ENCODE measurements at regions not wholly inside any gene's neighbourhood (a gene's known extent, or its start where the extent isn't known, plus 50 kb on each side); places are given as distances from the start of the nearest gene placed in this dataset.

DNA sequence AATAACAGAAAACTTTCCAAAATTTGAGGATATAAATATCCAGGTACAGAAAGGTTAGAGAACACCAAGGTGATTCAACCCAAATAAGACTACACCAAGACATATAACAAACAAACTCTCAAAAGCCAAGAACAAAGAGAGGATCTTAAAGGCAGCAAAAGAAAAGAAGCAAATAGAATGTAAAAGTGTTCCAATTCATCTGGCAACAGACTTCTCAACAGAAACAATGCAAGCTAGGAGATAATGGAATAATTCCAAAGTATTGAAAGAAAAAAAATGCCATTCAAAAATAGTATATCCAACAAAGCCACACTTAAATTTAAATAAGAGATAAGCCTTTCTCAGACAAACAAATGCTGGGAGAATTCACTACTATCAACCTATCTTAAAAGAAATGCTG lies 153.0 kb upstream of the FAT3 start:
- H3K27ac Mint-ChIP-seq = no peak overlapping the region
- H3K9me3 ChIP-seq (ENCODE audit: control extremely low read depth in 1 of 3, control insufficient read depth in 2 of 3, insufficient read depth in 1 of 3, low read length in 2 of 3) = no peaks in the 10 kb centered on the region
- H3K9ac ChIP-seq (ENCODE audit: low read length) = no peak overlapping the region
- H4K20me1 ChIP-seq (ENCODE audit: control insufficient read depth, insufficient read depth, low read length, poor library complexity, severe bottlenecking) = no peaks in the 10 kb centered on the region
- no peaks in the 10 kb centered on the region for H3K27me3 Mint-ChIP-seq
- H3K4me3 ChIP-seq (ENCODE audit: control extremely low read depth in 1 of 5, extremely low read depth in 1 of 5, insufficient read depth in 1 of 5, low read depth in 2 of 5, low read length in 4 of 5) = no peak overlapping the region
- TF ChIP-seq EZH2 (IDR thresholded peaks at IDR 0.05; ENCODE audit: borderline replicate concordance, insufficient read depth, low read depth, low read length, poor library complexity, severe bottlenecking) = no peak
- TF ChIP-seq, protein P1, sequence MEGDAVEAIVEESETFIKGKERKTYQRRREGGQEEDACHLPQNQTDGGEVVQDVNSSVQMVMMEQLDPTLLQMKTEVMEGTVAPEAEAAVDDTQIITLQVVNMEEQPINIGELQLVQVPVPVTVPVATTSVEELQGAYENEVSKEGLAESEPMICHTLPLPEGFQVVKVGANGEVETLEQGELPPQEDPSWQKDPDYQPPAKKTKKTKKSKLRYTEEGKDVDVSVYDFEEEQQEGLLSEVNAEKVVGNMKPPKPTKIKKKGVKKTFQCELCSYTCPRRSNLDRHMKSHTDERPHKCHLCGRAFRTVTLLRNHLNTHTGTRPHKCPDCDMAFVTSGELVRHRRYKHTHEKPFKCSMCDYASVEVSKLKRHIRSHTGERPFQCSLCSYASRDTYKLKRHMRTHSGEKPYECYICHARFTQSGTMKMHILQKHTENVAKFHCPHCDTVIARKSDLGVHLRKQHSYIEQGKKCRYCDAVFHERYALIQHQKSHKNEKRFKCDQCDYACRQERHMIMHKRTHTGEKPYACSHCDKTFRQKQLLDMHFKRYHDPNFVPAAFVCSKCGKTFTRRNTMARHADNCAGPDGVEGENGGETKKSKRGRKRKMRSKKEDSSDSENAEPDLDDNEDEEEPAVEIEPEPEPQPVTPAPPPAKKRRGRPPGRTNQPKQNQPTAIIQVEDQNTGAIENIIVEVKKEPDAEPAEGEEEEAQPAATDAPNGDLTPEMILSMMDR (IDR thresholded peaks at IDR 0.05) = no peak
- no peaks in the 10 kb centered on the region for H3K36me3 ChIP-seq (replicated peaks in 1 of 2; ENCODE audit: control extremely low read depth in 1 of 2, control insufficient read depth in 1 of 2, extremely low read depth in 1 of 2, insufficient read depth in 2 of 2, low read length in 1 of 2)
- H3K4me3 Mint-ChIP-seq = no peak overlapping the region
- H3K4me1 Mint-ChIP-seq = no peaks in the 10 kb centered on the region
- ATAC-seq (ENCODE audit: low read depth) = no peak
- no peak for DNase-seq
- H3K27ac ChIP-seq (ENCODE audit: low read length in 2 of 2) = no peak overlapping the region
- H2AFZ ChIP-seq (ENCODE audit: insufficient read depth, low read depth, low read length, poor library complexity, severe bottlenecking) = no peak overlapping the region
- no peak overlapping the region for H3K4me2 ChIP-seq (replicated peaks; ENCODE audit: low read depth, low read length, poor library complexity, severe bottlenecking)
- H3K27me3 ChIP-seq (replicated peaks in 1 of 4; ENCODE audit: control extremely low read depth in 1 of 4, control insufficient read depth in 3 of 4, insufficient read depth in 4 of 4, low read length in 3 of 4) = no peaks in the 10 kb centered on the region
- peaks cover 2% of the 10 kb centered on the region for H3K9me3 Mint-ChIP-seq (ENCODE audit: insufficient read depth)
- ChIA-PET CTCF (no interaction called here), POLR2A (no interaction called here)
- intact Hi-C loops (cut with micrococcal nuclease) = loop anchor here (10.0 kb wide), 1 partner anchor 1387 kb away; no protein-coding TSS in a partner anchor
- no peaks in the 10 kb centered on the region for H3K4me1 ChIP-seq (ENCODE audit: control insufficient read depth in 2 of 2, insufficient read depth in 2 of 2, low read length in 2 of 2)
- no peaks in the 10 kb centered on the region for H3K79me2 ChIP-seq (ENCODE audit: control insufficient read depth, insufficient read depth, low read length)

DNA sequence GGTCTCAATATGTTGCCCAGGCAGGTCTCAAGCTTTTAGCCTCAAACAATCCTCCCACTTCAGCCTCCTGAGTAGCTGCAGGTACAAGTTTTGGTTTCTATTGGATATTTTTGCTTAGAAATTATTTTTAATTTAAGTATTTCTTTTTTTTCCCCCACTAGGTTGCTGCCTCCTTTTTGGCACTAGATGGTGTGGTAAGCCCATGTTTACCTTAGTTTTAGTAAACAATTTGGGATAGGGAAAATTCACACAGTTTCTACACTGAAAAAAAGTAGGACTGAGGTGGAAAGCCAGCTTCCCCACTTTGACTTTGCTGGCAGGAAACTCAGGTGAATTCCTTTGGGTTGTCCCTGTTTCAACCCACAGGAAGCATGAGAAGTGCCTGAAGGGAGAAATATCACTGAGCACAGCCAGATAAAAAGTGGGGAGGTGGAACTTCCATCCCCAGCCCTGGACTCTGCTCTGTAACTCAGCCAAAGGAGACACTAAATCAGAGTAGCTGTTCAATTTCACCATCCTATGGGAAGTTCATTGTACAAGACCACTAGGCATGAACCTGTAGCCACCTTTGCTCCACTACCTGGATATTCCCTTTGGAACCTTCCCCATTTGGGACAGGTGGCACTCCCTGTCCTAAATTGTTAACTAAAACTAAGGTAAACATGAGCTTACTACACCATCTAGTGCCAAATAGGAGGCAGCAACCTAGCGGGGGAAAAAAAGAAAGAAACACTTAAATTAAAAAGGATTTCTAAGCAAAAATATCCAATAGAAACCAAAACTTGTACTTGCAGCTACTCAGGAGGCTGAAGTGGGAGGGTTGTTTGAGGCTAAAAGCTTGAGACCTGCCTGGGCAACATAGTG lies 154.4 kb upstream of the FAT3 start:
- ATAC-seq (ENCODE audit: low read depth) = no peak
- H3K9me3 Mint-ChIP-seq (ENCODE audit: insufficient read depth) = peaks cover 2% of the 10 kb centered on the region

More for the DNA sequence above, 154.4 kb upstream of the FAT3 start:
- intact Hi-C loops (cut with micrococcal nuclease) = loop anchor here (10.0 kb wide), 1 partner anchor 1385 kb away; no protein-coding TSS in a partner anchor
- Mint-ChIP-seq H3K4me1 (no peaks in the 10 kb centered on the region), H3K4me3 (no peak overlapping the region), H3K27ac (no peak overlapping the region), H3K27me3 (no peaks in the 10 kb centered on the region)
- CTCF ChIA-PET = no interaction called here
- no peaks in the 10 kb centered on the region for H3K9me3 ChIP-seq (ENCODE audit: control extremely low read depth in 1 of 3, control insufficient read depth in 2 of 3, insufficient read depth in 1 of 3, low read length in 2 of 3)
- no peak for DNase-seq
- no peaks in the 10 kb centered on the region for H3K27me3 ChIP-seq (replicated peaks in 1 of 4; ENCODE audit: control extremely low read depth in 1 of 4, control insufficient read depth in 3 of 4, insufficient read depth in 4 of 4, low read length in 3 of 4)
- TF ChIP-seq EZH2 (IDR thresholded peaks at IDR 0.05; ENCODE audit: borderline replicate concordance, insufficient read depth, low read depth, low read length, poor library complexity, severe bottlenecking) = no peak
- H2AFZ ChIP-seq (ENCODE audit: insufficient read depth, low read depth, low read length, poor library complexity, severe bottlenecking) = no peak overlapping the region
- no peaks in the 10 kb centered on the region for H3K79me2 ChIP-seq (ENCODE audit: control insufficient read depth, insufficient read depth, low read length)
- H3K9ac ChIP-seq (ENCODE audit: low read length) = no peak overlapping the region
- no peaks in the 10 kb centered on the region for H3K4me1 ChIP-seq (ENCODE audit: control insufficient read depth in 2 of 2, insufficient read depth in 2 of 2, low read length in 2 of 2)
- no peak overlapping the region for H3K4me3 ChIP-seq (ENCODE audit: control extremely low read depth in 1 of 5, extremely low read depth in 1 of 5, insufficient read depth in 1 of 5, low read depth in 2 of 5, low read length in 4 of 5)
- no peak overlapping the region for H3K4me2 ChIP-seq (replicated peaks; ENCODE audit: low read depth, low read length, poor library complexity, severe bottlenecking)
- no peaks in the 10 kb centered on the region for H3K36me3 ChIP-seq (replicated peaks in 1 of 2; ENCODE audit: control extremely low read depth in 1 of 2, control insufficient read depth in 1 of 2, extremely low read depth in 1 of 2, insufficient read depth in 2 of 2, low read length in 1 of 2)
- no peaks in the 10 kb centered on the region for H4K20me1 ChIP-seq (ENCODE audit: control insufficient read depth, insufficient read depth, low read length, poor library complexity, severe bottlenecking)
- POLR2A ChIA-PET = no interaction called here
- no CpG with 5 or more reads among the region's 1 CpG for WGBS (ENCODE audit: insufficient coverage)
- H3K27ac ChIP-seq (ENCODE audit: low read length in 2 of 2) = no peak overlapping the region
